HG03064 (cell line): ENCODE measurements at regions not wholly inside any gene's neighbourhood (a gene's known extent, or its start where the extent isn't known, plus 50 kb on each side); places are given as distances from the start of the nearest gene placed in this dataset.

Experiments
- ATAC-seq: cut with Tn5 transposase; IDR thresholded peaks from one replicate; pipeline ENCODE4 v1.9.1; 2021; ENCODE audit warnings: low read depth; ENCODE audit not compliant: unreplicated experiment

DNA sequence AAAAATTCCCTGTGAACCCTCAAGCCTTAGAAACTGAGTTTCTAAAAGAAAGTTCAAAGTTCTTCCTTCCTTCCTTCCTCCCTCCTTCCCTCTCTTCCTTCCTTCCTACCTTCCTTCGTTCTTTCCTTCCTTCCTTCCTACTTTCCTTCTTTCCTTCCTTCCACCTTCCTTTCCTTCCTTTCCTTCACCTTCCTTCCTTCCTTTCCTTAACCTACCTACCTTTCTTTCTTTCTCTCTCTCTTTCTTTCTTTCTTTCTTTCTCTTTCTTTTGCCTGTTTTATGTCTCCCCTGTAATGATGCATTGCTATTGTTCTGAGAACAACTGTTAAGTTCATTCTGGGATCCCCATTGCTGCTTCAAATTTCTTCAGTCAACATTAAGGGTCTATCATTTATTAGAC, 551.1 kb downstream of the TFEC start:
- ATAC-seq, result no peak

DNA sequence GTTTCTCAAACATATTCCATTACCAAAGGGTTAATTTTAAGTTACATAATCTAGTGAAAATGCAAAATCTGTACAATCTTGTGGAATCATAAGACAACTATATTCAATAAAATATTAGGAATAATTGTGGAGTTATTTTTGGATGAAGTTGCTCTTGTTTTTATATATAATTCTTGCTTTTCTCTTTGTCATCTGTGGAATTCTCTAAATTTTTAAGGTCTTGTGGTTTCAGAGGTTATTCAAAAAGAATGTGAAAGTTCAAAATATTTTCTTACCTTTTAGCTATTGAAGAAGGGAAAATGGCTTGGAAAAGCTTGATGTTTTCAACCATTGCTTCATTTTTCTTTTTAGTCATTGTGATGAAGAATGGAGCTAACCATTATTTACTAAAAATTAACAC, 552.1 kb downstream of the TFEC start:
- ATAC-seq, result no peak

DNA sequence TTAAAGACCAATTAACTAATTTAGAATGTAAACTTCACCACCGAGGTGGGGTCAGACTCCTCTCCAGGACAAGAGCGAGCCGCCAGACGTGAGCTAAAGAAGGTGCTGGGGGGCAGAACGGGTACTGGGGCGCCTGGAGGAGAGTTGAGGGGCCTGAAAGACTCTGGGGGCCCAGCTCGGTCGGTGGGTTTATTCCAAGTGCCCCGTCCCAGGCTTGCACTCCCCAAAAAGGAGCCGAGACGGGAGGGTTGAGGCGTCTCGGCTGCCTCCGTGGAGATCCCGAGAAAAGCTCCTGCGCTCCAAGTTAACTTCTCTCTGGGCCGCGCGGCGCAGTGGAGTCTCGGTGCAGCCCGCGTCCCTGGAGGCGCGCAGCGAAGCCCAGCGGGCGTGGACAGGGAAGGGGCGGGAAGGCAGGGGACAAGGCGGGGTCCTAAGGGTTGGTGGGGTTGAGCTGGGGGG, 553.3 kb downstream of the TFEC start:
- no peak for ATAC-seq

DNA sequence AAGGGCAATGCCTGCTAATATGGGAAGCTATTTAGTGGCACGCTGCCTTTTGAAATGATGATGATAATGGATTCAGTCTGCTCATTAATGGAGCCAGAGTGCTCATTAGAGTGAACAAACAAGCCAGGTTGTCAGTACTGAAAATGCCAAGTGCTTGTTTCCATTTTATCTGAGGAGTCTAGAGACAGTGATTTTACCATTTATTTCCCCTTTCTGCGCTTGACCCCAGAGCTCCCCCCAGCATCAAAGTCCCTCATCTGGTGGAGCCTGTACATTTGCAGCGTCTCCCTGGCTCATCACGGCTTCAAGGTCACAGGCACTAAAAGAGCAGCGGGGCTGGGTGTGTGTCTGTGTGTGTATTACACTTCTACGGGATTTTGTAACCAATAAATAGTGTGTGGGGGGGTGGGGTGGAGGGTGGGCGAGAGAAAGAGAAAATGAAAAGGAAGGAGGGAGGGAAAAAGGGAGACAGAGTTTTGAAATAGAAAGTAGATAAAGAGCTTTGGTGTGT, 553.8 kb downstream of the TFEC start:
- no peak for ATAC-seq

DNA sequence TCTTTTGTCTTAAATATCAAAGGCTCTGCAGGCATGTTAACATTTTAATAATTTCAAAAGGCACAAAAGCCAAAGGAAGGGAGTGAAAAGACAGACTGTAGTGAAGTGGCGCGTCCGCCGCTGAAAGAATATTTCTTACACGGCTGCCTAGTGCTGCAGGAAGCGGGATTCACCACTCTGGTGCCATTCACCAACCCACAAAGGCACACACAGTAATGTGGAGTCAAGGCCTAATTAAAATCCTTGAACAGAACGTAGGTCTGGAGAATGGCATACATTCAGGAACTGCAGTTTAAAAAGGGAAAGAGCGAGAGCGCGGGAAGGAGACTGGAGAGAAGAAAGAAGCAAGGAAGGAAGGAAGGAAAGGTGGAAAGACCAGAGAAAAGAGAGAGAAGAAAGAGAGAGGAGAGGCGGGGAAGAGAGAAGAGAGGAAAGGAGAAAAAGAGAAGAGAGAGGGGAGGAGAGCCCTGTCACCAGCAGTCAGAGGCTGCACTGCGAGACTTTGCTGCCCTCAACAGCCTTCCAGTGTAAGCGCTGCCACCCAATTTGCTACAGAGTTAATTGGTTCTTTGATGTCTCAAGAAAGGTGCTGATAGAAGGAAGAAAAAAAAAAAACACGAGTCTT, 554.0 kb downstream of the MDFIC start:
- no peak for ATAC-seq

DNA sequence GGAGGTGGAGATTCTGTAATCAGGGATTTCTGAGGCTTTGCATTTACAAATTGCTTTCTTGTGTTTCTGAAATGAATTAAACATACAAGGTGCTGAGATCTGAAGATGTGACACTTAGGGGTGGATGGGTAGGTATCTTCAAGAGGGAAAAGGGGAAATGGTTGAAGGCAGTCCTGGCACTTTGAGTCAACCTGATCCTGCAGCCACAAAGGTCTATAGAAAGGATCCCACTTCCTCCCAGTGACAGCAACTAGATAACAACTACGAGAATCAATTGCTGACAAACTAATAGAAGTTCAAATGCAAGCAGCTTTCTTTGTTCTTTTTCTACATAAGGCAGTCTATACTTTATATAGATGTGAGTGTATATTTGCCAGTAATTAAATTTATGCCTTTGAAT, 553.3 kb downstream of the MDFIC start:
- ATAC-seq, result no peak

DNA sequence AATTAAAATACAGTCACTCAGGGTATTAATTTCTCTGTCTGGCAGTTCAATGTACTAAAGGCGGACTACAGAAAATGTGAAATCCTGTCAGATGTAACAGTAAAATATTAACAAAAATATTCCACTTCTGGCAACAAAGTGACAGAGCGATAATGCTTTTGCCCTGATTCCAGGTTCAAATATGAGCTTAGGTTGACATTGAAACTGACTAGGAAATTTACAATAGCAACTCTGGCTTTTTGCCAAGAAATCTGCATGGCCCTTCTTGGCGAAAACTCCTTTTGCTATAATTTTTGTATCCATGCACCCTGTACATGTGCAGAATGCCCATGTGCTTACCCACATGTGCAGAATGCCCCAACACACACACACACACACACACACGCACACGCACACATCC, 552.2 kb downstream of the MDFIC start:
- no peak for ATAC-seq

DNA sequence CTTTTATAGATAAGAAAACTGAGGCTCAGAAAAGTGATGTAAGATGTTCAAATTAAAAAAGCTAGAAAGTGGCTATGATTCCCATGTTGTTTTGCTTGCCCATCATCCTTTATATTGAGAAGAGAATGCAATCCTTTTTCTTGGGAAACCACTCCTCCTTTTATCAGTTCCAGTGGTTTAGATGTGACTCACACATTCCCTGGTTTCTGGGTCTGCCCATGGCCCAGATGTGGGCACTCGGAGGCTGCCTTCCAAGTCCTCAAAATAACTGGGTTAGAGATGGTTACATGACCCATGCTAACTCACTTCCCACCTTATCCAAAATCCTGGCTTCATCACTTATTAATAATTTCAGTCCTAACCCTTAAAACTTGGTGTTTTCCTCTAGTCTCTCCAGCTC, 550.0 kb downstream of the MDFIC start:
- no peak for ATAC-seq

DNA sequence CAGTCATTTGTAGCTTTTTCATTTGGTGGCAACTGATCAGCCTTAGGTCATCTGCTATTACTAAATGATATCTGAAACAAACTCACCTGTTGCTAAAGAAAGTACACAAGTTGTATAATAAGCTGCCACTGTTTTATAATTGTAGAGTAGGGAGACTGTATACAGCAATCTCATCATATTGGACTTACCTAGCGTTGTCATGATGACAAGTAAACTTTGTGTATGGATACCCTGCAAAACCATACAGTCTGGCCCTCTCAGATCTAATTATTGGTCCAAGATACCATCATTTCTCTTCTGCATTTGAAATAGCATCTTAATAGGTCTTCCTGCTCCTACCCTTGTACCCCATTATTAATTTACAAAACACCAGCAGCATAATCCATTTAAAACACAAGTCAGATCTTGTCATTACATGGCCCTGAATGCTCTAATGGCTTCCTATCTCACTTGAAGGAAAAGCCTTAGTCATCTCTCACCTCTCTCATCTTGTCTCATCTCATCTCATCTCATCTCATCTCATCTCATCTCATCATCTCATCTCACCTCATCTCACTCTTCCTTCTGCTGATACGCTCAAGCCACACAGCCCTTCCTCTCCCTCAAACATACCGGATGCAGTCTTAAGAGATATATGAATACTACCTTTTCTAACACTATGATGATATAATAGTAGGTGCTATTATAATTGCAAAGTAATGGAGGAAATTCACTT, 540.6 kb downstream of the MDFIC start:
- ATAC-seq, result no peak

DNA sequence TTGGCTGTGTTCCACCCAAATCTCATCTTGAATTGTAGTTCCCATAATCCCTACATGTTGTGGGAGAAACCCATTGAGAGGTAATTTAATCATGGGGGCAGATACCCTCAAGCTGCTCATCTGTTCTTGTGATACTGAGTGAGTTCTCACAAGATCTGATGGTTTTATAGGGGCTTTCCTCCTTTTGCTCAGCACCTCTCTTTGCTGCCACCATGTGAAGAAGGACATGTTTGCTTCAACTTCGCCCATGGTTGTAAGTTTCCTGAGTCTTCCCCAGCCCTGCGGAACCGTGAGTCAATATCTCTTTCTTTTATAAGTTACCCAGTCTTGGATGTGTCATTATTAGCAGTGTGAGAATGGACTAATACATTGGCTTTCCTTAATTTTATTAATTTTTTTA, 527.8 kb downstream of the MDFIC start:
- no peak for ATAC-seq

DNA sequence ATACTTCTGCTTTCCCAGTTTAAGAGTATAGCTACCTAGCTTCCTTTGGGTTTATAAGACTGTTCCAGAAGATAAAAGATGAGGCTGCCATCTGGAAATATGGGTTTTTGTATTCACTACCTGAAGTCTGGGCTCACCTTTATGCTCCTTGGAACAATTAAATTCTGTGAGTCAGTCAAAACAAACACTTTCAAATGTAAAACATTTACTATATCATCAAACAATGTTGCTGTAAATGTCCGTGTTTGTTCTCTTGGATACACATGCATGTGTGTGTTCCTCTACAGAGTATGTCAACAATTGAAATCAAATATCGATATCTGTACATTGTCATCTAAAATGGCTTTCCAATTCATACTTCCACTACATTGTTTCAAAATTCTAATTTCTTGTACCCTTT, 525.6 kb downstream of the MDFIC start:
- ATAC-seq, result no peak

DNA sequence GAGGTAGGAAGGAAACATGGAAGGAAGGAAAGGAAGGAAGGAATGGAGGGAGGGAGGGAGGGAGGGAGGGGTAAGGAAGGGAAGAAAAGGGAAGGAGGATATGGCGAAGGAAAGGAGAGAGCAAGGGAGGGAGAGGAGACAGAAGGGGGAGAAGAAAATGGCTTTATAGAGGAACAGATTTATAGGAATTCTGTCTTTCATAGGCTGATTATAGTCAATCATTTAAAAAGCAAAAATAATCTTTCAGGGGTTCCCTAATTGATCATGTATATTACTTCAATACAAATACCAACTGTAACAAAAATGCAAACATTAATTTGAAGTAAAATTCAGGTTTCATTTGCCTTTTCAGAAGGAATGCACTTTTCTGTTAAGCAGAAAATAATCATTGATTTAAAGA, 519.1 kb downstream of the MDFIC start:
- no peak for ATAC-seq

DNA sequence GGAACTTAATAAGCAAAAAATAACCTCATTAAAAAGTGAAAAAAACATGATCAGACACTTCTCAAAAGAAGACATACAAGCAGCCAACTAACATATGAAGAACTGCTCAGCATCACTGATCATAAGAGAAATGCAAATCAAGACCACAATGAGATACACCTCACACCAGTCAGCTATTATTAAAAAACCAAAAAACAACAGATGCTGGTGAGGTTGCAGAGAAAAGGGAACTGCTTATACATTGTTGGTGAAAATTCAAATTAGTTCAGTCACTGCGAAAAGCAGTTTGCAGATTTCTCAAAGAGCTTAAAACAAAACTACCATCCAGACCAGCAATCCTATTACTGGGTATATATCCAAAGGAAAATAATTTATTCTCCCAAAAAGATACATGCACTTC, 513.3 kb downstream of the MDFIC start:
- peak; percentile 93 for ATAC-seq

DNA sequence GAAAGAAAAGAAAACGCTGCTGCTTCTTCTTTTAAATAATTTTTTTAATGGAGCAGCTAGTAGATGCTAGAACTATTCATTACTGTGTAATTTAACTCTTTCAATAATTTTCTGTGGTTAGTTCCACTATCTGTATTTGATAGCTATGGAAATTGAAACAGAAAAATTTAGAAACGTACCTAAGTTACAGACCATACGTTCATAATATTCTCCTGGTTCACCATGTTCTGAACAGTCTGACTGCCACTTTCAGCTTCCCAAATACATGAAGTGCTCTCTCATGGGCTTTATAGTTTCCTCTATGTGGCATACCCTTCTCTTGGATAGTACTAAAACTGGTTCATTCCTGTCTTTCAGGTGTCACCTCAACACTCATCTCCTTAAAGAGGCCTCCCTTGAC, 508.0 kb downstream of the MDFIC start:
- no peak for ATAC-seq

DNA sequence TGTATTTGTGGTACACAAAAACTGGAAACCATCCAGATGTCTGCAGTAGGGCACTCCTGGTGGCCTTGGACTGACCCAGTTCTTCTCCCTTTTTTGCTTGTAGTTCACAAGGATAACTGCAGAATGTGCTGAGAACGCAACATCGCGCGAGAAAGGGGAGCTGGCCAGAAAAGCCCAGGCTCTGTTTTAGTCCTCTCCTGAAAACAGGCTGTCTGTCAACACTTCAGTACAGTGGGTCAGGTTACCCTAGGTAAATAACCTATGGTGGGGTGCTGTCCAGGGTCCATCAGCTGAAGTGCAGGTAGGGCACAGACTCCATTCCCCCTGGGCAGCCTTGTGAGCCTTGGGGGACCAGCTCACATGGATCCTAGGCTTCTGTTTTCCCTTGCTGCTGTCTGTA, 495.8 kb downstream of the MDFIC start:
- ATAC-seq, result no peak

DNA sequence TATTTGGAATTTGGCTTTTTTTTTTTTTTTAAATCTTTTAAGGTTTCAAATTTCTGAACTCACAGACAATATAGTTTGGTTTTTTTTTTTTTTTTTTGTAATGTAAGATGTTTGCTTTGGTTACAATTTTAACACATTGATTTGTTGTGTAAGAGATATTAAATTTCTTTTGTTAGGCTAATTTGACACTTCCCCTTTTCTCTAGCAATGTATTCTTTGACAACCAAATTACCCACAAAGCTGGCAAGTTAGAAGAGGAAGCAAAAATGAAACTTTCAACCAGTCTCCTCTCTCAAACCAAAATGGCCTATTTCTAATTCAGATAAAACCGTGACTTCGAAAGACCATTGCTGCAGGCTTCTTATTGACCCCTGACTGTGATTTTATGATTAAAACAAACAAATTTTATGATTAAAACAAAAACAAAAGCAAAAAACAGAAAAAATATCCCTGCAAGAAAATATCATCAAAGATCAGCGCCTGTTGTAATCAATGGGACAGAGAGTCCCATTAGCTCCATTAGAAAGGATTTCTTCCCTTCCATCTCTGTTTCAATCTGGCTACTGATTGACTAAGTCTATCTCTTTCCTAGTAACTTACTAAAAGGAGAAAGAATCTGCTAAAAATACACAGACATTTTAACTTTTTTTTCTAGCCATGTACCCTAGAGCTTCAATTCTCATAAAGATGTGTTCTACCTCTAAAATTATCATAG, 489.2 kb downstream of the MDFIC start:
- peak; percentile 84 for ATAC-seq

DNA sequence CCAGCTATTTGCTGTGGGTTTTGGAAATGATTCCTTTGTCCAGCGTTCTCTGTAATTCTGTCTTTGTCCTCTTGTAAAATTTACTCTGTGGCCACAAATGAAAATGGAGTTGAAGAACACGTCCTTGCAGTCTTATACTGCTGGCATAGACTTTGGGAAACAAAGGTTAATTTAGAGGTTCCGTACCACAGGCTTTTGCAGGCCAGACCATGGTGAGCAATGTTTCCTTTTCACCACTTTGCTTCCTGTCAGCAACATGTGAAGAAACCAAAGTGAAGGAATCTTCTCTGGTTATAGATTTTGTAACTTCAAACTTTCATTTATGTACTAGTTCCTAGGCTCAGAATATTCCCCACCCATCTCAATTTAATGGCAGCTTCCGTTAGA, 488.5 kb downstream of the MDFIC start:
- ATAC-seq, result peak; percentile 27

DNA sequence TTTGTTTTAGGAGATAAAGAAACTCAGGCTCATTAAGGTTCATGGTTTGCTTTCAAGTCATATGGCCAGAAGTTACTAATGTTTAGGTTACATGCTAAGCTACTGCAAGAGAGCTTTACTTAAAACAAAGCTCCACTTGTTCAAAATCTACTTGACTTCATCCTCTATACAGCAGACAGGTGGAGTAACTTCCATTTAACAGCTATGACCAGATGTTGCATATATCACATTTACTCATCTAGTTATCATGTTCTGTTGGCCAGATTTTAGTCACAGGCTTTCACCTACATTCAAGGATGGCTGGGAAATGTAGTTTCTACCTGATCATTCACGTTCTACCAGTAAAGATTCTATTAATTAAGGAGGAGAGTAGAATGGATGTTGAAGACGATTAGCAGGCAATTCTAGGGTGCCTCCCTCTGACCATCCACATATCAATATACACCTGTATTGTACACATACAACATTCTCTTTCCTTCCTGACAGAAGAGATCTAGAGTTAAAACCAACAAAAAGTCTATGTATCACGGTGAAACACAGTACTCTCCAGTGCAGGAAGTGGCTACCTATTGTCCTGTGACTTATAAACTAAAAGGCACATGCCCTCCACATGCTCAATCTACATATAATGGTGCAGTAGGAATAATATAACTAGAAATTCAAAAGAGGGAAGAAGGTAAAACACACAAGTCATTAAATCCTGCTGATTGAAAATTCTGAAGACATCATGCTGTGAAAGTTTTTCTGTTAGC, 488.0 kb downstream of the MDFIC start:
- peak; percentile 20 for ATAC-seq

DNA sequence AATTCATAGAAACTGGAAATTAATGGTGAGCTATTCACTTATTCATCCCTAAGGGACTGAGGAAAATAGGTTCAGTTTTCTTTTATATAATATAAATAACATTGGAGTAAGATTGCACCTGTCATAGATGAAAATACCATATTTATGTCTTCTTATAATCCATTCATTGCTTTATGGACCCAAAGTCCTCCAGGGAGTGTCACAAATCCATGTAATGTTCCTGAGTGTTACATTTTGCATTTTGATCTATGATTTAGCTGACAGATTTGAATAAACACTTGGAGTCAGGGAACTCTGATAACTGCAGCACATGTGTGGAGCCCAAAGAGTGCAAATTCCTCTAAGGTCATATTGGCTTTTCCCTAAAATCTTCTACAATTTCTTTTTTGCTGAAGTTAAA, 484.3 kb downstream of the MDFIC start:
- ATAC-seq, result no peak

DNA sequence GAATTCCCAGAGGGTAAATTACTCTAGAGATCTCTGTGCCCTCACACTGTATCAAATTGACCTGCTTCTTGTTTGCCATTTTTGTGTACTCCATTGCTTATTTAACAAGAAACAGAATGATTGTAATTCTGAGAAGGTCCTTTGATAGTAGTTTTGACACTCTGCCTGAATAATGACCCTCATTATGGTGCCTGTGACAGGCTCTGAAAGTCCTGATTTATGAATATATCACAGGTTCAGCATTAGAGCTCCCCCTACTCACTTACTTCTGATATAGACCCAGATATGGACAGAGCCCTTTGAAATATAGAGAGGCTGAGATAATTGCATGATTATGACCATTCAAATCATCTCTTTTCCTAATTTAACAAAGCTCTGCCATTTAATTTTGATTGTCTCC, 465.2 kb downstream of the MDFIC start:
- no peak for ATAC-seq

DNA sequence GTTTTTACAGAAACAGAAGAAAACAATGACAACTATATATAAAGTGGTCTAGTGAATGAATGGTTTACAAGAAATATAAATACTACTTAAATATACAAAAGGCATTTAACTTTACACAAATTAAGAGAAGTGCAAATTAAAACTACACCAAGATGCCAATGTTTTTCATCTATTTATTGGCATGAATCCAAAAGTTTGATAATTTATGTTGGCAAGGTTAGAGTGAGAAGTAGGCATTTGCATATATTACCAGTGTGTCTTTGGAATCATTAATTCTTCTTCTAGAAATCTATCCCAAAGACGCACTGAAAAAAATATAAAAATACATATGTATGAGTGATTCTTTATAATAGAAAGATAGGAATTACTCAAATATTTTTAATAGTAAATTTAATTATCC, 457.4 kb downstream of the MDFIC start:
- ATAC-seq, result no peak
